HG03095 (cell line): ENCODE measurements at regions not wholly inside any gene's neighbourhood (a gene's known extent, or its start where the extent isn't known, plus 50 kb on each side); places are given as distances from the start of the nearest gene placed in this dataset.
"Not testable (repeated sequence)": the region's sequence is repeated elsewhere in the genome, so short reads cannot be mapped to it uniquely, and the experiment has no call there.

ENCODE experiments used
- ATAC-seq: cut with Tn5 transposase; IDR thresholded peaks from one replicate; pipeline ENCODE4 v1.9.1; 2021; ENCODE audit warnings: moderate library complexity; ENCODE audit not compliant: unreplicated experiment

DNA sequence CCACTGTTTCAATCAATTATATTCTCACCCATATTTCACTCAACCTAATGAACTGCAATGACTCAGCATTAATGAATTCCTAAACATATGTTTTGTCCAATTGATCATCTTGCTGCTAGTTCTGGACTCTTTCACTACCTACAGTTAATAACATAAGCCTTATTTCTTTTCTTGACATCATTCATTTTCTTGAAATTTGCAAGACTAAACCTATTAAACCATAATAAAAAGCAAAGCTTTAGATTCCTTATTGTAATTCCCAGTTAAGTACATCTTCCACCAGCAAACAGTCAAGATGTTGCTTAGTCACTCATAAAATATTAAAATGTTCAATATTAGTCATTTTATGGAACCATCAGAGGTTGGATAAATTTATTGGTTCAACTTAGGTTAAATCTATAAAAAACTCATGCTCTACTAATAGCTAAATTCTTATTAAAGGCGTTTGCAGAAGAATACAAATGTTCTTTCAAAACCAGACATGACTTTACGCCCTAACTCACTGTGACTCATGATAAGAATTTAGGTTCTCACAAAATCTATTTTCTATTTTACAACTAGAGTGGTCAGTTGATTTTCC is 599.4 kb downstream of the RNF144A start:
- no peak for ATAC-seq

DNA sequence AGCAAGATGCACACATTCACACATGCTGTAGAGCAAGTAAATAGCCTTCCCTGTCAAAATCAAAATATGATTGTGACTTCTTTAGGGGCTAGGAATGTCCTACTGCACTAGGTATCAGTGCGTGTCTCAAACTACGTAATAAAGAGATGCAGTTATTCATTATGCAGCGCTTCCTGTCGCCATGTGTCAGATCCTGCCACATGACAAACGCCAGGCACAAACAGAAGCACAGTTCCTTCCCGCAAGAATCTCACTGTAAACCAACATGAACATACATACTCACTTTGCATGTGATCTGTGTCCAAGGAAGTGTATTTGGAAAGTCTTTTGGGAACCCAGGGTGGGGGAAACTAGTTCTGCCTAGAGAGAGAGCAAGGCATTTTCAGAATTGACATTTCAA is 599.9 kb downstream of the RNF144A start:
- no peak for ATAC-seq

DNA sequence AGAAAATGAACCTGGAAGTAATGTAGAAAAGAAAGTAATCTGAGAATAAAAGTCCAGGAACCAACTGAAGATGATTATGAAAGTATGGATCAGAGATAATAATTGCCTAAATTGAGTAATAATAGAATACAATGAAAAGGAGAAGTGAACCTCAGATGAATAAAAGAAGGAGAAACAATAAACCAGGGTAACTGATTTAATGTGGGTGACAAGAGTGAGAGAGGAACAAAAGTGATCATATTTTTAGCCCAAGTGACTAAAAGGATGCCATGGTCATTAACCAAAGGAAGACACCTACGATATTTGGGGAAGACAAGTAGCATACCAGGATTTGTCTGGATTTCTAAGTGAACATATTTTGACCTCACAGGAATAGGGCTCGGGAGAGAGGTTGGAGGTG is 600.6 kb downstream of the RNF144A start:
- ATAC-seq, result no peak

GRCh38 chr2:7523481-7524120 is 606.4 kb downstream of the RNF144A start:
- no peak for ATAC-seq

DNA sequence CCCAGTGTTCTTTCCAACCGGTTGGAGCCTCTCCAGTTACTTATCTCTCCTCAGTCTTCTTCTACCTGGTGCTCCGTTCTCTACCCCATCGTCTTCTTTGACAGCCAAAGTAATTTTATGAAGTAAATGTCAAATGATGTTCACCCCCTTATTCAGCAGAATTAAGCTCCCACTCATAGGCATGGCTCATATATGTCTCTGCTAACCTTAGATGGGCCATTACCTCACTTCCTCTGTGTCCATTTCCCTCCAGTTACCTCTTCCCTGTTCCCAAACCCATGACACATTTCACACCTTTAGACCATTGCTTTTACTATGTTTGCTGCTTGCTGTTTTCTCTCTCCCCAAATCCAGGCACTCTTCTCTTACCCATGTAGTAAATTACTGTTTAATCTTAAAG is 607.0 kb downstream of the RNF144A start:
- no peak for ATAC-seq

GRCh38 chr2:7525746-7526145 is 608.5 kb downstream of the RNF144A start:
- no peak for ATAC-seq

DNA sequence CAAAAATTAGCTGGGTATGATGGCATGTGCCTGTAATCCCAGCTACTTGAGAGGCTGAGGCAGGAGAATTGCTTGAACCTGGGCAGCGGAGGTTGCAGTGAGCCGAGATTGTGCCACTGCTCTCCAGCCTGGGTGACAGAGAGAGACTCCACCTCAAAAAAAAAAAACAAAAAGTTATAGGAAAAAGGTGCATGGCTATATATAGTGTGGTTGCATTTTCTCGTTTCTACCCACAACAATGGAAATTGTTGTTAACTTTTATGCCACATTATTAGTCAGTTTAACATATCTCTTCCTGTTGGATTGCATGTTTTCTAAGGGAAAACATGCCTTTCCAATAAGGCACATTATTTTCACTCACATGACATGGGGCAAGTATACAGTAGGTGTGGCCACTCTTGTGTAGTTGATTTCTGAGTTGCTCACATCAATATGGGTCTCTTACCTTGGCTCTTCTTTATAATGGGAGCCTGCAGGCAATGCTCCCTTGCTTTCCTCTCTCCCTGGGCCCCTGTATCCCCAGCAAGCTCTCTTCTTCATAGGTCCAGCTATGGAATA is 610.0 kb downstream of the RNF144A start:
- ATAC-seq, result no peak

DNA sequence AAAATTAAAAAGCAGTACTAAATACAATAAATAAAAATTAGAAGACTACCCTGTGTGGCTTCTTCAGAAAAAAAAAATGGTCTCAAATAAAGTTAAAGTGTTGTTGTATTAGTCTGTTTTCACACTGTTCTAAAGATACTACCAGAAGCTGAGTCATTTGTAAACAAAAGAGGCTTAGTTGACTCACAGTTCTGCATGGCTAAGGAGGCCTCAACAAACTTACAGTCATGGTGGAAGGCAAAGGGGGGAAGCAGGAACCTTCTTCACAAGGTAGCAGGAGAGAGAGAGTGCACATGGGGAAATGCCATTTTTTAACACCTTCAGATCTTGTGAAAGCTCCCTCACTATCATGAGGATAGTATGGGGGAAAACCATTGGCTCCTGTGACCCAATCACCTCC is 612.8 kb downstream of the RNF144A start:
- no peak for ATAC-seq

DNA sequence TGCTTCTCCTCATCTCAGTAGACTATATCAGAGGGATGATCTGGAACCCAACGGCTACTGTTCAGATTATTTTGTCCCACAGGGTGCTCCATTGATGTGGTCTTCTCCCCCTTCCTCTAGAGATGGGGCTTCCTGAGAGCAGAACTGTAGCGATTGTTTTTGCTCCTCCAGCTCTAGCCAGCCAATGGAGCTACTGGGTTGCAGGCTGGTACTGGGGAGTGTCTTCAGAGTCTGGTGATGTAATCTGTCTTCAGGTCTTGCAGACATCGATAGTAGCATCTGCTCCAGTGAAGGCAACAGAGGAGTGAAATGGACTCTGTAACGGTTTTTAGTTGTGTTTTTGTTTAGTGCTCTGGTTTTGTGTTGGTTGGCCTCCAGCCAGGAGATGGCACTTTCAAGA is 621.9 kb downstream of the RNF144A start:
- no peak for ATAC-seq

DNA sequence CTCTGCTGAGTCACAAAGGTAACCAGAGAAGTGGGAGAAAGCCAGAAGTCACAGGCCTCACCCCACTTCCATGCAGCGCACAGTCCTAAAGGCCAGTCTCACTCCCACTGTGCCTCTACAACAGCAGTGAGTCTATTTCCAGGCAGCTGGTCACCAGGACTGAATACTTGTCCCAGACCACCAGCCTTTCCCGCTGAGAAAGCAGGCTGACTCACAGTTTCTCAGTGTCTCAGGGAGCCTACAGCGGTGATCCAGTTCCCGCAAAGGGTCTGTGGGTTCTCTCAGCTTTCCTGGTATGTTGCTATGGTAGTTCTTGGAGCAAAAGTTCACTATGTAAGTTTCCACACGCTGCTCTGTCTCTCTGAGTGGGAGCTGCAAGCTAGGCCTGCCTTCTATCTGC is 622.5 kb downstream of the RNF144A start:
- no peak for ATAC-seq

DNA sequence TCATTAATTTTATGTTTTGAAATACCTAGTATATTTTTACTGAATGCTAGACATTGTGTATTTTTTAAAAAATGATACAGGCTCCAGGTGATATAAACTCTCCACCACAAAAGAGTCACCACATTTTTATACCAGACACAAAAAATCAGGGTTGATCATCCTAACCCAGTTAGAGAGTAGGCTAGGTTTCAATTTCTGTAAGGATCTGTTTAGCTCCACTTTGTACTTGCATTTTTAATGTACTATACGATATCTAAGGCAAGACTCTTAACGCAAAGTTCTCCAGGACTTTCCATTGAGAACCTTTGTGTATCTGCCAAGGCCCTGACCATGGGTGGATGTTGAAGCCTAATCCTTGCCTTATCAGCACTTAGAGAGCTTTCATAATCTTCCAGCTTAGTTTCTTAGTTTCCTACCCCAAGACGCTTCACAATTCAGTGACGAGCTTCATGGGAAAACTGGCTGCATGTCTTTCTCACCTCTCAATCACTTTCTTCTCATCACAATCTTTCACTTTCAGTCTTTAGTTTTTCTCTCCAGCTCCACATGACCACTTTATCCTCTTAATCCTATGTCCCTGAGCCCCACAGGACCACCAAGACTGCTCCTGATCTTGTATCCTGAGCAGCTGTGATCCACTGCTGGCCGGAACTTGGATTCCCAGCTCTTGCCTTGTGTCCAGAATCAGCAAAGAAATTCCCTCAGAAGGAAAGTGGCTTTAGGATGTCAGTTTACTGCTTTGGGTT is 635.8 kb downstream of the RNF144A start:
- ATAC-seq, result no peak

DNA sequence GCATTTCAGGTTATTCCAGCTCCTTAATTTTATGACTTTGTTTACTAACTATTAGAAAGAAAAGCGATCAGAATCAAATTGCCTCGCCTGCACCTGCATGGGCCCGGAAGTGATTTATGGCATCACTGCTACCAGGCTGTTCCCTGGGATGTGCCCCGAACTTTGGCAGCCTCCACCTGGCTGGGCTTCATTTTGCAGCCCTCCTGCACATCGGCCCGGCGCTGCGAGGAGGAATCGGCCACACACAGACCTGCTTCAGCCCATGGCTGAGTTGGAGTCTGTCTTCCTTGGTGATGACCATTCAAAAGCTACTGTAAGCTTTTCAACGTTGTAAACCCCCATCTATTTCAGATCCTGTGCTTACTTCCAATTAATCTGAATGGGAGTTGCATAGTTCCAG is 638.0 kb downstream of the RNF144A start:
- no peak for ATAC-seq

GRCh38 chr2:7557376-7557775 is 640.2 kb downstream of the RNF144A start:
- ATAC-seq, result no peak

DNA sequence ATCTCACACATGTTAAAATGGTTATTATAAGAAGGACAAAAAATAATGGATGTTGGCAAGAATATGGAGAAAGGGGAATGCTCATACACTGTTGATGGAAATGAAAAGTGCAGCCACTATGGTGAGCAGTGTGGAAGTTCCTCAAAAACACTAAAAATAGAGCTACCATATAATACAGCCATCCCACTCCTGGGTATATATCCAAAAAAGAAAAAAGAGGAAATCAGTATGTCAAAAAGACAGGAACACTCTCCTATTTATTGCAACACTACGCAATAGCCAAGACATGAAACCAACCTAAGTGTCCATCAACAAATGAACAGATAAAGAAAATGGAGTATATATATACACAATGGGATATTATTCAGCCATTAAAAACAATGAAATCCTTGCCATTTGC is 642.6 kb downstream of the RNF144A start:
- ATAC-seq, result no peak

DNA sequence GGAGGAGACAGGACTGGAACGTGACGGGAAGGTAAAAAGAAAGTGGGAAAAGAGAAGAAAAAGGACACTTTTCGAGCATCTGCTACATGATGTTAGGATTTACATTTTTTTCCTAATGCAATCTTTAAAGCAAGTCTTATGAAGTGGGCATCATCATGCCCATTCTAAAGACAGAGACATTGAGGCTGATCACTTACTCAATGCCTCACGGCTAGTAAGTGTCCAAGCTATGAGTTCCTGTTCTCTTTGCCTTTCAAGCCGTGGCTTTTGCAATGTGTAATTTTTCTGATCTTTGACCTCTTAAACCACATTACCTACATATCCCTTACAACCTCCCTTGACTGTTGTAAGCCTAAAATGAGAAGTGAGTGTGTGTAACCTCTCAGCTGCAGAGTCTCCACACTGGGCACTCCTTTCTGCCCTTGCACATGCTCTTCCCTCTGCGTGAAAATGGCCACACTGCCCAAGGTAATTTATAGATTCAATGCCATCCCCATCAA is 649.2 kb downstream of the RNF144A start:
- no peak for ATAC-seq

DNA sequence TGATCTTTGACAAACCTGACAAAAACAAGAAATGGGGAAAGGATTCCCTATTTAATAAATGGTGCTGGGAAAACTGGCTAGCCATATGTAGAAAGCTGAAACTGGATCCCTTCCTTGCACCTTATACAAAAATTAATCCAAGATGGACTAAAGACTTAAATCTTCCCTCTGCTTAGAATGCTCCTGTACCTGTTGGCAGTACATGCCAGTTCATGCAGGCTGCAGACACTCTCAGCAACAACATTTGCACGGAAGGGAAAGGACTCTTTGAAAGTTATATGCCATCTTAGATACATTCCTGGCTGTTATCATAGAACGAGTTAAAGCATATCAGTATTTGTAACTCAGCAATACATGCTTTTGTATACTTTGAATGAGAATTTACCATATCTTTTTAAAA is 649.9 kb downstream of the RNF144A start:
- not testable (repeated sequence) for ATAC-seq

DNA sequence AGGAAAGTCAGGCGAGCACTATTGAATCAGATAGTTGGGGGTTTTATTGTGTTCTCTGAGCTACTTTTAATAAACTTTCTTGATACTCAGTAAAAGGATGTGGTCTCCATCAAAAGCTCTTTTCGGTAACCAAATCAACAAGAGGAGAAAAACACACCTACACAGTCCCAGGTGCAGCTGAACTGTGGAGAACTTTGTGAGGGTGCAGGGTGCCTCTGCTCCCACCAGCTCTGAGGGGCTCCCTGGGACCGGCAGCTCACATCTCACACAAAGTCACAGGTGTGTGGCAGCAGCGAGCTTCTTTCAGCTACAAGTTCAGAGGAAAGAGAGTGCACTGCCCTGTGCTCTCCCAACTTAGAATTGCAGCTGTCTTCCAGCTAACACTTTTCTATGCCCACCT is 650.4 kb downstream of the RNF144A start:
- no peak for ATAC-seq

DNA sequence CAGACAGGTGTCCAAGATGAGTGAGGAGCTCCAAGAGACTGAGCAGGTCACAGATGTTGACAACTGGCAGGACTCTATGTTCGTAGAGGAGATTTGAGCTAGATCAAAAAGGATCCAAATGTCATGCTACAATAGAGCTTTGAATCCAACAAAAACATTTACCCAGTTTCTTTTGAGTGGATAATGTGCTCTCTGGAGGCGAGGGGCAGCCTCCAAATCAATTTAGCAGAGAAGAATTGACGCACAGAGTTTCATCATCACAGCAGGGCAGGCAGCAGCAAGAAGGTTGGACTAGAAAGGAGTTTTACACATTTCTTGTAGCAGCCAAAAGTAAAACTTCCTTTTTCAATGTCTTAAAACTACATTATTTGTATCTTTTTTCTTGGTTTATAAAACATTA is 653.0 kb downstream of the RNF144A start:
- ATAC-seq, result no peak

GRCh38 chr2:7571701-7572100 is 654.5 kb downstream of the RNF144A start:
- ATAC-seq, result no peak

- ATAC-seq, result no peak
These were observed 655.2 kb downstream of the RNF144A start for GRCh38 chr2:7572450-7572849.

GRCh38 chr2:7573166-7573825 is 656.1 kb downstream of the RNF144A start:
- ATAC-seq, result no peak
